Osteoblast (primary cell): ENCODE measurements at regions not wholly inside any gene's neighbourhood (a gene's known extent, or its start where the extent isn't known, plus 50 kb on each side); places are given as distances from the start of the nearest gene placed in this dataset.

Experiments used
- DNase-seq: peaks from one replicate; pipeline ENCODE4 v3.0.0; 2011; ENCODE audit warnings: low spot score, mixed read lengths; ENCODE audit not compliant: insufficient read length; ENCODE audit errors: missing footprints
- H2AFZ ChIP-seq: 2 replicates; pipeline ENCODE4 v1.6.0; 2011; ENCODE audit warnings: mild to moderate bottlenecking, low read length
- H3K27ac ChIP-seq: 2 replicates; pipeline ENCODE4 v1.5.1; 2011; ENCODE audit warnings: mild to moderate bottlenecking, low read depth, low read length, moderate library complexity
- H3K27me3 ChIP-seq: 2 replicates; pipeline ENCODE4 v1.6.0; 2012; ENCODE audit warnings: mild to moderate bottlenecking, control low read depth, inconsistent platforms, low read length, moderate library complexity; ENCODE audit not compliant: insufficient read depth
- H3K36me3 ChIP-seq: 2 replicates; pipeline ENCODE4 v1.5.1; 2011; ENCODE audit warnings: mild to moderate bottlenecking, low read length, control low read depth, moderate library complexity; ENCODE audit not compliant: insufficient read depth
- H3K4me1 ChIP-seq: 2 replicates; pipeline ENCODE4 v1.5.1; 2011; ENCODE audit warnings: mild to moderate bottlenecking, low read length, control low read depth, moderate library complexity; ENCODE audit not compliant: insufficient read depth
- H3K4me2 ChIP-seq: 2 replicates; pipeline ENCODE4 v1.6.0; 2011; ENCODE audit warnings: mild to moderate bottlenecking, low read length; ENCODE audit not compliant: insufficient read depth
- H3K4me3 ChIP-seq: fragments of 200-600 bp; sonication (generic); 3 replicates; pipeline ENCODE4 v1.5.1; 2012; ENCODE audit warnings: mild to moderate bottlenecking, low read length, inconsistent platforms; ENCODE audit not compliant: insufficient read depth
- H3K79me2 ChIP-seq: 2 replicates; pipeline ENCODE4 v1.6.0; 2012; ENCODE audit warnings: mild to moderate bottlenecking, low read length, control low read depth, inconsistent platforms; ENCODE audit not compliant: insufficient read depth
- H3K9me3 ChIP-seq: 2 replicates; pipeline ENCODE4 v1.5.1; 2011; ENCODE audit warnings: low read depth, low read length, control low read depth
- H4K20me1 ChIP-seq: 2 replicates; pipeline ENCODE4 v1.6.0; 2012; ENCODE audit warnings: mild to moderate bottlenecking, low read length, control low read depth; ENCODE audit not compliant: insufficient read depth
- TF ChIP-seq, protein P1 (sequence below): IDR thresholded peaks from 2 replicates; pipeline ENCODE4 v1.5.1; 2011; ENCODE audit warnings: mild to moderate bottlenecking, low read depth, low read length, moderate library complexity; ENCODE audit errors: extremely low read depth

DNA sequence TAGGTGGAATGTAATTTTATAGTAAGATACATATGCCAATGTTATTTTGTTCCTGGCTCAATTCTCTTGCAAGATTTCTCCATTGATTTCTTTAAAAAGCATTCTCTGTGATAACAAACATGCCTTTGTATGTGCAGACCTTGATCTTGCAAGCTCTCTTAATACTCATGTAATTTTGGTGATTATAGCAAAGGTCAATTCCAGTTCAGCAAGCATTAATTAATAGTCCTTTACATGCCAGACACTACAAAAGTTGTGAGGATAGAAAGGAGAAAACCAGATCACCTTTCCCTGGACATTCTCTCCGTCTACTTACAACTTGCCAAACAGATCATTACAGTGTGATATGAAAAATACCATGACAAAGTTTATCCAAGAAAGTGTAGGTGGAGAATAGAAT is 173.7 kb upstream of the DOK6 start:
- DNase-seq: no peak
- Histone ChIP-seq H3K27ac (no peak overlapping the region), H3K79me2 (no peaks in the 10 kb centered on the region), H3K36me3 (no peaks in the 10 kb centered on the region), H3K4me3 (no peak overlapping the region), H3K9me3 (no peaks in the 10 kb centered on the region), H3K27me3 (no peaks in the 10 kb centered on the region), H3K4me1 (no peaks in the 10 kb centered on the region), H2AFZ (no peak overlapping the region), H4K20me1 (no peaks in the 10 kb centered on the region), H3K4me2 (no peak overlapping the region)
- TF ChIP-seq, protein P1, sequence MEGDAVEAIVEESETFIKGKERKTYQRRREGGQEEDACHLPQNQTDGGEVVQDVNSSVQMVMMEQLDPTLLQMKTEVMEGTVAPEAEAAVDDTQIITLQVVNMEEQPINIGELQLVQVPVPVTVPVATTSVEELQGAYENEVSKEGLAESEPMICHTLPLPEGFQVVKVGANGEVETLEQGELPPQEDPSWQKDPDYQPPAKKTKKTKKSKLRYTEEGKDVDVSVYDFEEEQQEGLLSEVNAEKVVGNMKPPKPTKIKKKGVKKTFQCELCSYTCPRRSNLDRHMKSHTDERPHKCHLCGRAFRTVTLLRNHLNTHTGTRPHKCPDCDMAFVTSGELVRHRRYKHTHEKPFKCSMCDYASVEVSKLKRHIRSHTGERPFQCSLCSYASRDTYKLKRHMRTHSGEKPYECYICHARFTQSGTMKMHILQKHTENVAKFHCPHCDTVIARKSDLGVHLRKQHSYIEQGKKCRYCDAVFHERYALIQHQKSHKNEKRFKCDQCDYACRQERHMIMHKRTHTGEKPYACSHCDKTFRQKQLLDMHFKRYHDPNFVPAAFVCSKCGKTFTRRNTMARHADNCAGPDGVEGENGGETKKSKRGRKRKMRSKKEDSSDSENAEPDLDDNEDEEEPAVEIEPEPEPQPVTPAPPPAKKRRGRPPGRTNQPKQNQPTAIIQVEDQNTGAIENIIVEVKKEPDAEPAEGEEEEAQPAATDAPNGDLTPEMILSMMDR: no peak

DNA sequence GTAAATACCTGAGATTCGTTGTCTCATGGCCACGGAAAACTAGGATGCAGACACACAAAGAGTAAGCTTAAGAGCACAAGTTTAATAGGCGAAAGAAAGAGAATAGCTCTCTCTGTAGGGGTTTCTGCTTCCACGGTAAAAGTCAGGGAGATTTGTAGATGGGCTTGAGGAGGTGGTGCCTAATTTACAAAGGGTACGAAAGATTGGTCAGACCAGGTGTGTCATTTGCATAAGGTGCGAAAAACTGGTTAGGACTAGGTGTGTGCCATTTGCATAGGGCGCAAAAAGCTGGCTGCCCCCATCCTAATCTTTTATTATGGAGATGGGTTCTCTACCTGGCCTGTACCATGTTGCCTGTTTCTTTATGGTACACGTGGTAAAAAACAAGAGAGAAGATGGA is 170.5 kb upstream of the DOK6 start:
- Histone ChIP-seq H3K4me2 (no peak overlapping the region), H3K36me3 (no peaks in the 10 kb centered on the region)

DNA sequence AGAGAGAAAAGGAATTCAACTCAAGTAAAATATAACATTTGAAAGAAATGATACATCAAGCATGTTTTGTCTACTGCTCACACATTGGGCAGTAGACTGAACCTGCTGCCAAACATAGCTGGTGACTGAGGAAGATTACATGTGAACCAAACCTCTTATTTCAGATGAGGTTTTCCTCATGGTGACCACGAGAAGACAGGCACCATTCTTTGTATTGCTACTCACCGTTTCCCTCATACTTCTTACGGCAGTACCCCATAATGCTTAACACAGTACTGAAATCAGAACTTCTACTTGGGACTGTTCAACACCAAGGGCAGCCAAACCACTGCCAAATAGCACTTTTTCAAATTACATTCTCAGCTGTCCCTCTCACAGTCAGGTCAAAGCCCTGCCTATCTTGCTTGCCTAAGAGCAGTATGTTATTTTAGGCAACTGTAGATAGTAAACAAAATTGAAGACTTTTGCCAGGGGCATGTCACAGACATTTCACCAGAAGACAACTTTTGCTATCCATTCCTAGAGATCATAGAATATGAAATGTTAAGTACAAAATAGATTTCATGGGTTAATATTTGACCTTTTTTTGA is 167.1 kb upstream of the DOK6 start:
- H3K27ac ChIP-seq: no peak overlapping the region
- H3K4me3 ChIP-seq: no peak overlapping the region
- H3K4me1 ChIP-seq: no peaks in the 10 kb centered on the region
- no peaks in the 10 kb centered on the region for H4K20me1 ChIP-seq
- H2AFZ ChIP-seq: no peak overlapping the region
- DNase-seq: peak; percentile 14
- no peaks in the 10 kb centered on the region for H3K9me3 ChIP-seq
- no peaks in the 10 kb centered on the region for H3K27me3 ChIP-seq
- TF ChIP-seq, protein P1: no peak
- H3K4me2 ChIP-seq: no peak overlapping the region
- no peaks in the 10 kb centered on the region for H3K79me2 ChIP-seq
- H3K36me3 ChIP-seq: no peaks in the 10 kb centered on the region

More for the DNA sequence above, 170.5 kb upstream of the DOK6 start:
- Histone ChIP-seq H3K4me3 (no peak overlapping the region), H2AFZ (no peak overlapping the region), H3K9me3 (no peaks in the 10 kb centered on the region), H3K27me3 (no peaks in the 10 kb centered on the region), H4K20me1 (no peaks in the 10 kb centered on the region), H3K79me2 (no peaks in the 10 kb centered on the region), H3K4me1 (no peaks in the 10 kb centered on the region), H3K27ac (no peak overlapping the region)
- DNase-seq: no peak
- TF ChIP-seq, protein P1: no peak

DNA sequence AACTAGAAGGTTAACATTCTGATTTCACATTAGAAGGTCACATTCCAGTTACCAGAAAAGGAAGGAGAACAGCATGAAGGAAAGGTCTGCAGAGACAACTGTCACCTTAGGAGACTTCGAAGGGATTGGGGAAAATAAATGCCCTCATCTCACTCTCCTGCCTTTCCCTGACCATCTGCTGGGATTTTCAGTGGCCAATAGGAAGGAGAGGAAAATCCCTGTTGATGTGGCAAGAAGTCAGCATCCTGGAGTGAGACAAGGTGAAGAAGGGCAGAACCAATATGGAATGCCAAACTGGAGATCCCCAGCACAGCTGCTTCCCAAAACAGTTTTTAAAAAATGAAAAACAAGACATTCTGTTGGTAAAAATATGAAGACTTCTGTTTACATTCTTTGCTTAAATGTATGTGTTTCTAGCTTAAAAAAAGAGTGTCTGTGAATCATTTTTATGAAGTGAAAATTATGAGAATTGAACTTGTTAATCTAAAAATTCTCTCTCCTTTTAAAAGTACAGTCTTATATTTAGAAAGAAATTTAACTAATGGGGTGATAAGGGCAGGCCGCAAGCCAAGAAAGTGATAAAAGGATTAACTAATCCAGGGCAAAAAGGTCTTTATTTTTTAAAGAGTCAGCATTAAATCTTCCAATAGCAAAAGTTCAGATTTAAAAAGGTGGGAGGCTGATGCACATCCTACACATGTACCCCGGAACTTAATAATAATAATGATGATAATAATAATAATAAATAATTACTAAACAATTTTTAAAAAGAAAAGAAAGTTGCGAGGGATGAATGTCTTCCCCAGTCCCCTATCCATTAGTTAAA is 160.6 kb upstream of the DOK6 start:
- Histone ChIP-seq H3K4me2 (no peak overlapping the region), H3K79me2 (no peaks in the 10 kb centered on the region), H2AFZ (no peak overlapping the region), H3K4me1 (no peaks in the 10 kb centered on the region), H3K27ac (no peak overlapping the region), H3K4me3 (no peak overlapping the region), H3K36me3 (no peaks in the 10 kb centered on the region), H4K20me1 (no peaks in the 10 kb centered on the region), H3K9me3 (no peaks in the 10 kb centered on the region), H3K27me3 (no peaks in the 10 kb centered on the region)
- TF ChIP-seq, protein P1: no peak
- no peak for DNase-seq
